ENCODE measurements at regions not wholly inside any gene's neighbourhood (a gene's known extent, or its start where the extent isn't known, plus 50 kb on each side); places are given as distances from the start of the nearest gene placed in this dataset.
"Not testable (repeated sequence)": the region's sequence is repeated elsewhere in the genome, so short reads cannot be mapped to it uniquely, and the experiment has no call there.

GRCh38 chr5:91296674-91297143, 86.4 kb downstream of the ARRDC3 start:
- peak in 1 of 2 donors; percentile 77 for DNase-seq (ENCODE audit: low read depth in 2 of 2)
- no peak for TF ChIP-seq CTCF (IDR thresholded peaks at IDR 0.05; ENCODE audit: low read depth, low read length)
- H3K4me3 ChIP-seq (replicated peaks in 1 of 2; ENCODE audit: low read depth in 2 of 2, low read length in 2 of 2) = no peak overlapping the region

- DNase-seq (ENCODE audit: low read depth in 2 of 2); H3K4me3 ChIP-seq (replicated peaks in 1 of 2; ENCODE audit: low read depth in 2 of 2, low read length in 2 of 2): not testable (repeated sequence)
Measured at GRCh38 chr5:91296102-91296501, 87.0 kb downstream of the ARRDC3 start.

GRCh38 chr5:91293131-91293530, 90.0 kb downstream of the ARRDC3 start:
- no peak for TF ChIP-seq CTCF (IDR thresholded peaks at IDR 0.05; ENCODE audit: low read depth, low read length)
- no peak overlapping the region for H3K4me3 ChIP-seq (replicated peaks in 1 of 2; ENCODE audit: low read depth in 2 of 2, low read length in 2 of 2)
- no peak for DNase-seq (ENCODE audit: low read depth in 2 of 2)

- no peak overlapping the region for H3K4me3 ChIP-seq (replicated peaks in 1 of 2; ENCODE audit: low read depth in 2 of 2, low read length in 2 of 2)
- no peak for TF ChIP-seq CTCF (IDR thresholded peaks at IDR 0.05; ENCODE audit: low read depth, low read length)
- DNase-seq (ENCODE audit: low read depth in 2 of 2) = no peak
Measured at GRCh38 chr5:91291628-91292569, 91.2 kb downstream of the ARRDC3 start.

- TF ChIP-seq CTCF (IDR thresholded peaks at IDR 0.05; ENCODE audit: low read depth, low read length) = no peak
- H3K4me3 ChIP-seq (replicated peaks in 1 of 2; ENCODE audit: low read depth in 2 of 2, low read length in 2 of 2) = no peak overlapping the region
- peak; percentile 70 to 91 for DNase-seq (ENCODE audit: low read depth in 2 of 2)
Measured at GRCh38 chr5:91288118-91288916, 94.8 kb downstream of the ARRDC3 start.

GRCh38 chr5:91285062-91285461, 98.1 kb downstream of the ARRDC3 start:
- DNase-seq (ENCODE audit: low read depth in 2 of 2); H3K4me3 ChIP-seq (replicated peaks in 1 of 2; ENCODE audit: low read depth in 2 of 2, low read length in 2 of 2): not testable (repeated sequence)

- DNase-seq (ENCODE audit: low read depth in 2 of 2) = peak; percentile 60 to 69
- TF ChIP-seq CTCF (IDR thresholded peaks at IDR 0.05; ENCODE audit: low read depth, low read length) = no peak
- H3K4me3 ChIP-seq (replicated peaks in 1 of 2; ENCODE audit: low read depth in 2 of 2, low read length in 2 of 2) = no peak overlapping the region
Measured at GRCh38 chr5:91283899-91284298, 99.2 kb downstream of the ARRDC3 start.

Data from cardiac fibroblast (primary cell).